ENCODE measurements at regions not wholly inside any gene's neighbourhood (a gene's known extent, or its start where the extent isn't known, plus 50 kb on each side); places are given as distances from the start of the nearest gene placed in this dataset.

- no peak for DNase-seq (ENCODE audit: low read depth)
Observed at GRCh38 chr4:123455360-123455759, 58.8 kb downstream of the SPRY1 start.

- no peak for DNase-seq (ENCODE audit: low read depth)
Observed at GRCh38 chr4:123462007-123462406, 65.4 kb downstream of the SPRY1 start.

GRCh38 chr4:123463869-123464268 is 67.3 kb downstream of the SPRY1 start:
- DNase-seq (ENCODE audit: low read depth): no peak

- DNase-seq (ENCODE audit: low read depth): no peak
Observed at GRCh38 chr4:123465416-123465815, 68.8 kb downstream of the SPRY1 start.

- DNase-seq (ENCODE audit: low read depth): no peak
Observed at GRCh38 chr4:123466080-123466785, 69.6 kb downstream of the SPRY1 start.

GRCh38 chr4:123468479-123469031 is 72.0 kb downstream of the SPRY1 start:
- no peak for DNase-seq (ENCODE audit: low read depth)

- DNase-seq (ENCODE audit: low read depth): no peak
Observed at GRCh38 chr4:123469245-123469644, 72.7 kb downstream of the SPRY1 start.

GRCh38 chr4:123469696-123470095 is 73.1 kb downstream of the SPRY1 start:
- no peak for DNase-seq (ENCODE audit: low read depth)

GRCh38 chr4:123470640-123471039 is 74.0 kb downstream of the SPRY1 start:
- DNase-seq (ENCODE audit: low read depth): no peak

- no peak for DNase-seq (ENCODE audit: low read depth)
Observed at GRCh38 chr4:123471655-123472369, 75.2 kb downstream of the SPRY1 start.

- DNase-seq (ENCODE audit: low read depth): no peak
Observed at GRCh38 chr4:123474817-123475216, 78.2 kb downstream of the SPRY1 start.

- no peak for DNase-seq (ENCODE audit: low read depth)
Observed at GRCh38 chr4:123476089-123476488, 79.5 kb downstream of the SPRY1 start.

GRCh38 chr4:123477711-123478209 is 81.2 kb downstream of the SPRY1 start:
- peak; percentile 82 for DNase-seq (ENCODE audit: low read depth)

GRCh38 chr4:123478859-123479345 is 82.3 kb downstream of the SPRY1 start:
- DNase-seq (ENCODE audit: low read depth): no peak

- peak; percentile 6 for DNase-seq (ENCODE audit: low read depth)
Observed at GRCh38 chr4:123479944-123480343, 83.3 kb downstream of the SPRY1 start.

GRCh38 chr4:123480706-123481418 is 84.3 kb downstream of the SPRY1 start:
- peak; percentile 88 for DNase-seq (ENCODE audit: low read depth)

- DNase-seq (ENCODE audit: low read depth): no peak
Observed at GRCh38 chr4:123481717-123482116, 85.1 kb downstream of the SPRY1 start.

GRCh38 chr4:123484291-123484926 is 87.8 kb downstream of the SPRY1 start:
- peak; percentile 2 for DNase-seq (ENCODE audit: low read depth)

- no peak for DNase-seq (ENCODE audit: low read depth)
Observed at GRCh38 chr4:123485601-123486000, 89.0 kb downstream of the SPRY1 start.

GRCh38 chr4:123488916-123489315 is 92.3 kb downstream of the SPRY1 start:
- peak; percentile 88 for DNase-seq (ENCODE audit: low read depth)

GRCh38 chr4:123495530-123495929 is 98.9 kb downstream of the SPRY1 start:
- peak; percentile 33 for DNase-seq (ENCODE audit: low read depth)
